GM19328 (cell line): ENCODE measurements at regions not wholly inside any gene's neighbourhood (a gene's known extent, or its start where the extent isn't known, plus 50 kb on each side); places are given as distances from the start of the nearest gene placed in this dataset.

Experiments used
- ATAC-seq: cut with Tn5 transposase; IDR thresholded peaks from one replicate; pipeline ENCODE4 v1.9.1; 2021; ENCODE audit warnings: mild to moderate bottlenecking, moderate library complexity; ENCODE audit not compliant: unreplicated experiment

DNA sequence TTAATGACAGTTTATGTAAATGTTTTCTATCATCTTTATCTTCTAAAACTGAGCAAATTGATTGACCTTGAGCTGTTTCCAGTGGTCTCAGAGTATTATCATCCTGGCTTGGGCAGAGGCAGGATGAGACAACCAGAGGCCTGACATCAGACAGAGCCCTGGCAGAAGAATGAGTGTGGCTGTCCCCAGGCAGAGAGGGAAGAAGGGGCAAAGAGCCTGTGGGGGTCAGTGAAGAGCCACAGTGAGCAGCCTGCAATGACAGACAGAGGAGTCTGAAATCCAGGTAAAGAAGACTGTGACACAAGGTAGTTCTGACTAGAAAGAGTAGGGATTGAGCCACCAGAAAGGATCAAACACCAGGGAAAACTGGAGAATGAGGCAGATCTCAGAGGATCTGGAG lies 182.4 kb upstream of the ARSJ start:
- no peak for ATAC-seq

- no peak for ATAC-seq
Observed at GRCh38 chr4:114163051-114163450, 183.6 kb upstream of the ARSJ start.

GRCh38 chr4:114173968-114174367 lies 194.5 kb upstream of the ARSJ start:
- ATAC-seq = no peak

DNA sequence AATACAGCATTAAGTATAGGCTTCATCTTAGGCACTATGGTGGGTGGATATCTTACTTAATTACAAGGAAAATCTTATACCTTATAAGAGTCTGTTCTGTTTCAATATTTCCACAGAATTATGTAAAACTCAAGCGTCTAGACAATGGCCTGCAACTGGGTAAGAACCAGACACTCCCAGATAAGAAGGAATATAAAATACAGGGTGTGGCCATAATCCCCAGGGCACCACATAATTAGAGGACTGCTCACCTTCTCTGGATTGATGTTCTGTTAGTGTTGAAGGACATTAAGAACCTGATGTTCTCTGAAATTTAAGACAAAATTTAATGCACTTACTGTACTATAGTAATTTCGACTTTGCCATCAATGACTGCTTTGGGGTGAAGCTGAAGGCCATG lies 198.2 kb upstream of the ARSJ start:
- no peak for ATAC-seq

DNA sequence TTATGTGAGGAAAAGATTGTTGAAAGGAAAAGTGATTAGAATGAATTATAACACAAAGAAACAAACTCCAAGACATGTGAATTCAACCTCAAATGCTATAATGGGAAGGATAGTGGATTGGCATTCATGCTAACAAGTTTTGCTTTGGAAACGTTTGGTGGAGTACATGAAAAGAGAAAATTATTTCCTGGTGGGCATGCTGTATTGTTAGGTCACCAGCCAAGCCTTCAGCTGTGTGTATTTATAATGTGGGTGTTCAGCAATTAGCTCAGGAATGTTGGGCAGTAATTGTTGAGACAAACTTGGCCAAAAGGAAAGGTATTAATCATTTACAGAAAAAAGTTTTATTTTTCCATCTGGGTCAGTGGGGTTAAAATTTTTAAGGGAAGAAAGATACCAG lies 198.9 kb upstream of the ARSJ start:
- no peak for ATAC-seq

GRCh38 chr4:114180481-114180880 lies 201.0 kb upstream of the ARSJ start:
- ATAC-seq = no peak

DNA sequence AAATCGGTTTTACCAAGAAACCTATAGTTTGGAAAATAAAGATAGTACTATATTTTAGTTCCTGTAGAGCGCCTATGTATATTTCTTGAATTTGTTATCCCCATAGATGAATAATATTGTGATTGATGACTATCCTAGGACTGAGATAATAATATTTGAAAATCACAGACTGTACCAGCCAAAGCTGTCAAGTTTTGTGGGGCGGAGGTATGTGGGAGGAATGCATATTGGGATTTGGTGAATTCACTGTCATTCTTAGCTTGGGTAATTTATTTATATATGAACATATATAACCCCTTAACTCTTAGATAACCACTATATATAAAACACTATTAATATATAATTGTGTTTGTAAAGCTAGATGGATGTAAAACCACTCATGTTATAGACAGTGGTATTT lies 205.5 kb upstream of the ARSJ start:
- ATAC-seq = no peak

GRCh38 chr4:114187592-114187991 lies 208.1 kb upstream of the ARSJ start:
- no peak for ATAC-seq

GRCh38 chr4:114191496-114191895 lies 212.0 kb upstream of the ARSJ start:
- no peak for ATAC-seq

DNA sequence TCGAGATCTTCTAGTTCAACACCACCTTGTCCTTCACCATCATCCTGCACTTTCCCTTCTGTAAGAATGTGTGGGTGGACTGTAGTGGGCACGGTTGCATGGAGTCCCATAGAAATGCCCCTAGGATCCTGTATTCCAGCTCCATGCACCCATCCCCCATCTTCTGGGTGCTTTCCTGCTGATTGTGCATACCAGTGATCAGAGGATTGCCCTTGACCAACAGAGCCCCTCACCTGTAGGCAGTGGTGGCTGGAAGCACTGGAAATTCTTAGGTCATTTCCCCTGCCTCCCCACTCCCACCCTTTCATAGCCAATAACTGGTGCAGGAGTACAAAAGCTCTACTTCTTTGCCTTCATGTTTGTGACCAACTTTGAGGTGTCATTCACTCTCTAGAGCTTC lies 213.4 kb upstream of the ARSJ start:
- no peak for ATAC-seq

- ATAC-seq = no peak
Observed at GRCh38 chr4:114193624-114194399, 214.4 kb upstream of the ARSJ start.

- ATAC-seq = no peak
Observed at GRCh38 chr4:114196606-114197005, 217.2 kb upstream of the ARSJ start.

GRCh38 chr4:114200026-114200425 lies 220.6 kb upstream of the ARSJ start:
- no peak for ATAC-seq

DNA sequence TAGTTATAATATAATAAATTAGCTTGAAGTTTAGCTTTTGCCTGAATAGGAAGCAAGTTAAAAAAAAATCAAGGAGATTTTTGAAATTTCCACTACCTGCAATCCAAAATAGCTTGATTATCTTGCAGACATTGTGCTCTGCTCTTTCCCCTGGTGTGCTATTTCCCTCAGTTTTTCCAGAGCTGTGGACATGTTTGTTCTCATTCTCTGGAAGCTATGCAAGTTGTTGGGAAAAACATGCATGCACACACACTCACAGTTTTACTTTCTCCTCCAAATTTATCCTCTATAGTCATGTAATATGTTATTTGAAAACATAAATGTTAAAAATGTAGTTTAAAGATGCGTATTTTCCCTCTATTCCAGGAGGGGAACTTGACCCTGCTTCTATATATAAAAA lies 225.8 kb upstream of the ARSJ start:
- no peak for ATAC-seq

GRCh38 chr4:114208574-114209151 lies 229.2 kb upstream of the ARSJ start:
- no peak for ATAC-seq

- no peak for ATAC-seq
Observed at GRCh38 chr4:114209584-114209983, 230.1 kb upstream of the ARSJ start.

DNA sequence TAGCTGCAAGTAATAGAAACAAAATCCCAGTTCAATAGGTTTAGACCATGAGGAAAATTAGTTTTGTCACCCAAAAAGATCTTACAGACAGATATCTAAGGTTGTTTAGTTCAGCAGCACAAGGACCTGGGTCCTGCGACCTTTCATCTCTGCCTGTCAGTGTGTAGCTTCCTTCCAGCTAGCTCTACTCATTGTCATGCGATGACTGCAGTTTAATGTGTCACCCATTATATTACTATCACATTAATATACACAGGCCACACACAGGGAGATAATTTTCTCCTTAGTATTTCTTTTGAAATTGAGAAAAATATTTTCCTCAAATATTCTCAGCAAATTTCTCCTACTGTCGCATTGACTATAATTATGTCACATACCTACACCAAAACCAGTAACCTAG lies 232.1 kb upstream of the ARSJ start:
- no peak for ATAC-seq

GRCh38 chr4:114217150-114217817 lies 237.8 kb upstream of the ARSJ start:
- ATAC-seq = no peak

GRCh38 chr4:114223580-114223979 lies 244.1 kb upstream of the ARSJ start:
- ATAC-seq = no peak

DNA sequence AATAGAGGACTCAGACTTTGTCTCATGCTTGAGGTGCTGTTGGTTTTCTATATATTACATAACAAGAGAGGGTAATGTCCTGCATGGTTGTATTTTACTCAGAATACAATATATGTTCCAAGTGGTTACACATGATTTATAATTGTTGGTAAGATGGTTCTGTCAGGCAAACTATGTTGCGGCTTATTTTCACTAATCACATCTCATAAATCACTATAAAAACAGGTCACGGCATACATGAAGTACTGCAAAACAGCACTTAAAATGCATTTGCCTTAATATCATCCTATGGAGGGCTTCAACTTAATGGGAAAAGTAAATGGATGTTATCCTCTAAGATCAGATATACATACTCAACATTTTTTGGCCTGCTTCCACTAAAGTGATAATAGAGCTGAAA lies 246.0 kb upstream of the ARSJ start:
- ATAC-seq = no peak

DNA sequence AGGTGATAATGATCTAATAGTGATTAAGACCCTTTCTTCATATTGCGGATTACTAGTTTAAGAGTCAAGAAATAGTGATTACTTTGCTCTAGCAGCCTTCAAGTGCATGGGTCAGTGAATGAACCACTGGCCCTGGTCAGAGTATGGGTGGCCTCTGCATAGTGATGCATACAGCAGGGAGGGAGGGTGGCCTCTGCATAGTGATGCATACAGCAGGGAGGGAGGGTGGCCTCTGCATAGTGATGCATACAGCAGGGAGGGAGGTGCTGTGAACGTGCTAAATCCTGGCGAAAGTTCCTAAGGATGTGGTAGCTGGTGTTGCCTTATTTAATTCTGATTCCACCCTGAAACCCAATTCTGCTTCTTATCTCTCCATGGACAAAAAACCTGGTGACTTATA lies 246.7 kb upstream of the ARSJ start:
- no peak for ATAC-seq
